H9 (cell line): ENCODE measurements at regions not wholly inside any gene's neighbourhood (a gene's known extent, or its start where the extent isn't known, plus 50 kb on each side); places are given as distances from the start of the nearest gene placed in this dataset.

Experiments
- DNase-seq: peaks from one replicate; pipeline ENCODE4 v3.0.0-alpha.2; 2017
- H2AFZ ChIP-seq: one replicate; pipeline ENCODE4 v1.6.1; 2013; ENCODE audit warnings: mild to moderate bottlenecking, low read length, control low read depth, moderate library complexity
- H2AK5ac ChIP-seq: 2 replicates; pipeline ENCODE4 v1.6.1; 2013; ENCODE audit warnings: low read length, control low read depth, mixed read lengths; ENCODE audit not compliant: insufficient read length
- H2BK120ac ChIP-seq: one replicate; pipeline ENCODE4 v1.6.1; 2013; ENCODE audit warnings: low read depth, mild to moderate bottlenecking, low read length, control low read depth, inconsistent platforms; ENCODE audit not compliant: poor library complexity, severe bottlenecking
- H2BK12ac ChIP-seq: 2 replicates; pipeline ENCODE4 v1.6.1; 2013; ENCODE audit warnings: low read length, control low read depth, mixed read lengths, low read depth; ENCODE audit not compliant: insufficient read length
- H2BK15ac ChIP-seq: 2 replicates; pipeline ENCODE4 v1.6.1; 2013; ENCODE audit warnings: low read depth, low read length, control low read depth
- H2BK20ac ChIP-seq: one replicate; pipeline ENCODE4 v1.6.1; 2013; ENCODE audit warnings: low read depth, mild to moderate bottlenecking, low read length, control low read depth, inconsistent platforms; ENCODE audit not compliant: poor library complexity, severe bottlenecking
- H2BK5ac ChIP-seq: 2 replicates; pipeline ENCODE4 v1.6.1; 2013; ENCODE audit warnings: low read length, control low read depth, mixed read lengths; ENCODE audit not compliant: insufficient read length
- H3K14ac ChIP-seq: 2 replicates; pipeline ENCODE4 v1.6.1; 2013; ENCODE audit warnings: low read length, control low read depth; ENCODE audit not compliant: insufficient read depth
- H3K18ac ChIP-seq: 2 replicates; pipeline ENCODE4 v1.6.1; 2013; ENCODE audit warnings: low read depth, mild to moderate bottlenecking, mixed read lengths, low read length, control low read depth; ENCODE audit not compliant: insufficient read length
- H3K23ac ChIP-seq: 2 replicates; pipeline ENCODE4 v1.6.1; 2013; ENCODE audit warnings: low read length, control low read depth, mixed read lengths, low read depth; ENCODE audit not compliant: insufficient read length
- H3K23me2 ChIP-seq: 2 replicates; pipeline ENCODE4 v1.6.1; 2013; ENCODE audit warnings: low read depth, mild to moderate bottlenecking, mixed read lengths, low read length, control low read depth; ENCODE audit not compliant: insufficient read length, poor library complexity, severe bottlenecking
- H3K27ac ChIP-seq: 2 replicates; pipeline ENCODE4 v1.5.1; 2013; ENCODE audit warnings: low read length, control low read depth, mixed read lengths, low read depth; ENCODE audit not compliant: insufficient read length
- H3K27me3 ChIP-seq: 2 replicates; pipeline ENCODE4 v1.6.1; 2013; ENCODE audit warnings: low read length, control low read depth, inconsistent platforms; ENCODE audit not compliant: insufficient read depth
- H3K4ac ChIP-seq: 2 replicates; pipeline ENCODE4 v1.6.1; 2013; ENCODE audit warnings: low read depth, mild to moderate bottlenecking, control low read depth, inconsistent platforms, low read length, moderate library complexity
- H3K4me1 ChIP-seq: 2 replicates; pipeline ENCODE4 v1.6.1; 2013; ENCODE audit warnings: low read length, control low read depth, inconsistent platforms; ENCODE audit not compliant: insufficient read depth
- H3K4me2 ChIP-seq: 2 replicates; pipeline ENCODE4 v1.6.1; 2013; ENCODE audit warnings: low read length, control low read depth, mixed read lengths; ENCODE audit not compliant: insufficient read length, insufficient read depth
- H3K56ac ChIP-seq: 2 replicates; pipeline ENCODE4 v1.6.1; 2013; ENCODE audit warnings: low read depth, mild to moderate bottlenecking, mixed read lengths, low read length, control low read depth; ENCODE audit not compliant: insufficient read length
- H3K79me1 ChIP-seq: 2 replicates; pipeline ENCODE4 v1.6.1; 2013; ENCODE audit warnings: low read depth, mild to moderate bottlenecking, moderate library complexity, low read length, control low read depth, inconsistent platforms; ENCODE audit not compliant: insufficient read depth, poor library complexity, severe bottlenecking
- H3K79me2 ChIP-seq: 2 replicates; pipeline ENCODE4 v1.6.1; 2013; ENCODE audit warnings: low read length, control low read depth, inconsistent platforms; ENCODE audit not compliant: insufficient read depth
- H3K9ac ChIP-seq: 2 replicates; pipeline ENCODE4 v1.6.1; 2013; ENCODE audit warnings: low read length, control low read depth, mixed read lengths; ENCODE audit not compliant: insufficient read length; ENCODE audit errors: extremely low read depth
- H3K9me3 ChIP-seq: one replicate; pipeline ENCODE4 v1.6.1; 2013; ENCODE audit warnings: low read depth, low read length, inconsistent platforms; ENCODE audit not compliant: control insufficient read depth
- H3T11ph ChIP-seq: one replicate; pipeline ENCODE4 v1.6.1; 2013; ENCODE audit warnings: mild to moderate bottlenecking, low read length, control low read depth, inconsistent platforms
- H4K20me1 ChIP-seq: one replicate; pipeline ENCODE4 v1.6.1; 2013; ENCODE audit not compliant: control insufficient read depth, insufficient read length, insufficient read depth
- H4K5ac ChIP-seq: 2 replicates; pipeline ENCODE4 v1.6.1; 2013; ENCODE audit warnings: low read depth, mild to moderate bottlenecking, mixed read lengths, low read length, control low read depth; ENCODE audit not compliant: insufficient read length
- H4K8ac ChIP-seq: replicated peaks from 2 replicates; pipeline ENCODE4 v1.6.1; 2013; ENCODE audit warnings: low read length, control low read depth, mixed read lengths, low read depth; ENCODE audit not compliant: insufficient read length
- H4K91ac ChIP-seq: 2 replicates; pipeline ENCODE4 v1.6.1; 2013; ENCODE audit warnings: low read depth, mild to moderate bottlenecking, moderate library complexity, mixed read lengths, low read length, control low read depth; ENCODE audit not compliant: insufficient read length
- H3K27ac Mint-ChIP-seq, 3 experiments: 2 replicates in 2 of 3; 3 replicates in 1 of 3; pipeline ENCODE4 v1.8.0; 2020 to 2021; ENCODE audit warnings: mixed read lengths in 3 of 3, mild to moderate bottlenecking in 1 of 3, moderate library complexity in 1 of 3
- H3K27me3 Mint-ChIP-seq: 2 replicates; pipeline ENCODE4 v1.8.0; 2021; ENCODE audit warnings: low read depth, mild to moderate bottlenecking, moderate library complexity, mixed read lengths
- H3K36me3 Mint-ChIP-seq, 3 experiments: 2 replicates in 2 of 3; 3 replicates in 1 of 3; pipeline ENCODE4 v1.8.0; 2020 to 2021; ENCODE audit warnings: low read depth in 3 of 3, mixed read lengths in 3 of 3; ENCODE audit not compliant: insufficient read depth in 1 of 3
- H3K4me1 Mint-ChIP-seq, 2 experiments: 2 replicates each; pipeline ENCODE4 v1.8.0; 2020; ENCODE audit warnings: mixed read lengths in 2 of 2
- H3K4me3 Mint-ChIP-seq, 2 experiments: 2 replicates in 1 of 2; 3 replicates in 1 of 2; pipeline ENCODE4 v1.8.0; 2020 to 2021; ENCODE audit warnings: mild to moderate bottlenecking in 2 of 2, mixed read lengths in 2 of 2, moderate library complexity in 1 of 2
- H3K9me3 Mint-ChIP-seq, 2 experiments: 2 replicates in 1 of 2; 3 replicates in 1 of 2; pipeline ENCODE4 v1.8.0; 2020; ENCODE audit warnings: mild to moderate bottlenecking in 2 of 2, mixed read lengths in 2 of 2, moderate library complexity in 1 of 2
- WGBS: extraction: QIAGEN DNeasy Blood & Tissue Kit; methylation state at CpG from one replicate; pipeline ENCODE4 v1.1.7; 2013; ENCODE audit warnings: missing lambda C conversion rate, low lambda C conversion rate, mixed read lengths; ENCODE audit not compliant: insufficient read length; ENCODE audit errors: extremely low coverage; 5-methylcytosine and 5-hydroxymethylcytosine counted together
- TF ChIP-seq, protein P1 (sequence below): fragments of 200-600 bp; sonication (generic); conservative IDR thresholded peaks from 3 replicates; pipeline ENCODE4 v1.8.0; 2021; ENCODE audit warnings: antibody characterized with exemption, mild to moderate bottlenecking

DNA sequence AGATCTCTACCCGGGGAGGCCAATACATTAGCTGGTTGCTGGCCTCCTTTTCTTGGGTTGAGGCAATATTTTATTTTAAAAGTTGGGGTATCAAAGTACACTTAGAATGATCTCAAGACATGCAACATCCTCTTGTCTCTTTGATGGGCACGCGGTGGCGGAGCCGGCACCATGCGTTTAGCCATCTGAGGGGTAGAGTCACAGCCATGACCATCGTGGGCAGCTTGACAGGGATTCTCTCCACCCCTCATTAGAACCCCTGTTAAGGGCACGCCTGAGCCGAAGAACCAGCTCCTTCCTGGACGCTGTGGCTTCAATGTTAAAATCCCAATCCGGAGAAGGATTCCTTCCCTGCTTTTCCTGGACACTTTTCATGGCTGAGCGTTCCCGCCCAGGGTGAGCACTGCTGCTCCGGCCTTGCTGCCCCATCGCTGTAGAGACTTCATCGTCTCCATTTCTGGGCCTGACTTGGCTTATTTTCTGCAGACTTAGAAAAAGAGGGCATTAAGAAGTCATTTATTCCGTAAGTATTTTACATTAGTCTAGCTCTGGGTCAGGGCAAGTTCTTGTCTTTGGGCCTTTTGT, 142.7 kb upstream of the CDH4 start:
- Histone ChIP-seq H2BK120ac (no peak overlapping the region), H4K91ac (no peak overlapping the region), H3K79me2 (no peaks in the 10 kb centered on the region), H3K4me1 (no peaks in the 10 kb centered on the region), H3K27me3 (peaks cover 2% of the 10 kb centered on the region; the same call in 1 of the 2 replicates), H2AK5ac (no peak overlapping the region), H4K8ac (no peak overlapping the region), H3K56ac (no peak overlapping the region), H2BK20ac (no peak overlapping the region), H3K27ac (no peak overlapping the region), H3K9me3 (no peaks in the 10 kb centered on the region), H2BK15ac (no peak overlapping the region), H2BK5ac (no peak overlapping the region), H3K14ac (no peak overlapping the region), H3K9ac (no peak overlapping the region), H4K5ac (no peak overlapping the region), H3K23me2 (no peaks in the 10 kb centered on the region), H3K23ac (no peak overlapping the region), H2BK12ac (no peak overlapping the region), H4K20me1 (no peaks in the 10 kb centered on the region), H3K18ac (no peak overlapping the region), H2AFZ (no peak overlapping the region), H3K4me2 (no peak overlapping the region), H3T11ph (no peak overlapping the region), H3K79me1 (no peaks in the 10 kb centered on the region), H3K4ac (no peak overlapping the region)
- H3K27ac Mint-ChIP-seq, result no peak overlapping the region
- TF ChIP-seq, protein P1, sequence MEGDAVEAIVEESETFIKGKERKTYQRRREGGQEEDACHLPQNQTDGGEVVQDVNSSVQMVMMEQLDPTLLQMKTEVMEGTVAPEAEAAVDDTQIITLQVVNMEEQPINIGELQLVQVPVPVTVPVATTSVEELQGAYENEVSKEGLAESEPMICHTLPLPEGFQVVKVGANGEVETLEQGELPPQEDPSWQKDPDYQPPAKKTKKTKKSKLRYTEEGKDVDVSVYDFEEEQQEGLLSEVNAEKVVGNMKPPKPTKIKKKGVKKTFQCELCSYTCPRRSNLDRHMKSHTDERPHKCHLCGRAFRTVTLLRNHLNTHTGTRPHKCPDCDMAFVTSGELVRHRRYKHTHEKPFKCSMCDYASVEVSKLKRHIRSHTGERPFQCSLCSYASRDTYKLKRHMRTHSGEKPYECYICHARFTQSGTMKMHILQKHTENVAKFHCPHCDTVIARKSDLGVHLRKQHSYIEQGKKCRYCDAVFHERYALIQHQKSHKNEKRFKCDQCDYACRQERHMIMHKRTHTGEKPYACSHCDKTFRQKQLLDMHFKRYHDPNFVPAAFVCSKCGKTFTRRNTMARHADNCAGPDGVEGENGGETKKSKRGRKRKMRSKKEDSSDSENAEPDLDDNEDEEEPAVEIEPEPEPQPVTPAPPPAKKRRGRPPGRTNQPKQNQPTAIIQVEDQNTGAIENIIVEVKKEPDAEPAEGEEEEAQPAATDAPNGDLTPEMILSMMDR, result no peak
- no peaks in the 10 kb centered on the region; a peak in 2 of 7 replicates for H3K36me3 Mint-ChIP-seq
- no peak overlapping the region for H3K4me3 Mint-ChIP-seq
- 0 out of 5 replicates have a peak, but pooled peaks cover 0 to 2% of the 10 kb centered on the region in 2 experiments for H3K9me3 Mint-ChIP-seq
- no peak for DNase-seq
- peaks cover 5 to 9% of the 10 kb centered on the region in 2 experiments for H3K4me1 Mint-ChIP-seq
- no CpG with 5 or more reads among the region's 17 CpGs for WGBS
- H3K27me3 Mint-ChIP-seq, result peaks cover 88% of the 10 kb centered on the region
